ENCODE measurements at regions not wholly inside any gene's neighbourhood (a gene's known extent, or its start where the extent isn't known, plus 50 kb on each side); places are given as distances from the start of the nearest gene placed in this dataset.

DNA sequence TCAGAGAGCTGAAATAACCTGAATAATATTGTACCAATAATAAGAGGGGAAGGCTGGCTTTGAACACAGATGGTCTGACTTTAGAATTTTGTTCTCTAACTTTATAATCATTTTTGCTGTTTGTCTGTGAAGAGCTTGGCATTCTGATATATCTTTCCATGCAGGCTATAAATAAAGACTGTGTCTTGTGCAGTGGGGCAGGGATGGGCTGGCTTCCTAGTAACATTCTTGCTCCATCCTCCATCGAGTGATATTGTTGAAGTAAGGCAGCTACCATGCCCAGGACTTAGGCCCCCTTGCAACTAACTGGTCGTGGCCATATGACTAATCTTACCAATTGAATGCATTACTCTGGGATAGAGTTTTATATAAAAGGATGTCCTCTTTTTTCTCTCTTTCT is 234.7 kb upstream of the IRX3 start:
- no peak for DNase-seq (ENCODE audit: low read depth in 1 of 2, low spot score in 1 of 2)
- no peak for TF ChIP-seq JUND (IDR thresholded peaks at IDR 0.05; ENCODE audit: low read depth)
- in situ Hi-C loops (cut with HindIII; ENCODE audit: low pct_unique_long_range_greater_than_20kb, low sequenced_read_pairs): no loop called here

DNA sequence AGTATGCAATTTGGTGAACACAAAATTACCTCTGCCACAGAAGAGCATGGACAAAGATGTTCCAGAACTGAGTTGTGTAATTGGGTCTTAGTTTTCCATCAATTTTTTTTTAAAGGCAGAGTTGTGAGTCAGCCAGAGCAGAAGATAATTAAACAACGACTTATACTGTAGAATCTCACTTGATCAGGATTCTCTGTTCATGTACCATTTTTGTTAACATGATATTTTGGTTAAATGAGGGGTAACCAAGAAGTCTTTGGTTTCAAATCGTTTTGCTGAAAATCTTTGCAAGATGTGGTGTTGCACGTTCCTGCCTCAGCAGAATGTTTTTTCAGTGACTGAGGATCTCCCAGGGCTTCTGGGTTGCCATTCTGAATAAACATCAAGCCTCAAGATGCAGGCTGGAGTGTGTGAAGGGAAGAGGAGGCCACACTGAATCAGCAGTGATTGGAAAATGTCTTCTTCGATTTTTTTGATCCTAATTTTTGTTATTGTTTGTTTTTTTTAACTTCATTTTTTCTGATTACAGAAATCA is 232.6 kb upstream of the IRX3 start:
- in situ Hi-C loops (cut with HindIII; ENCODE audit: low pct_unique_long_range_greater_than_20kb, low sequenced_read_pairs): no loop called here
- no peak for DNase-seq (ENCODE audit: low read depth in 1 of 2, low spot score in 1 of 2)
- no peak for TF ChIP-seq JUND (IDR thresholded peaks at IDR 0.05; ENCODE audit: low read depth)

DNA sequence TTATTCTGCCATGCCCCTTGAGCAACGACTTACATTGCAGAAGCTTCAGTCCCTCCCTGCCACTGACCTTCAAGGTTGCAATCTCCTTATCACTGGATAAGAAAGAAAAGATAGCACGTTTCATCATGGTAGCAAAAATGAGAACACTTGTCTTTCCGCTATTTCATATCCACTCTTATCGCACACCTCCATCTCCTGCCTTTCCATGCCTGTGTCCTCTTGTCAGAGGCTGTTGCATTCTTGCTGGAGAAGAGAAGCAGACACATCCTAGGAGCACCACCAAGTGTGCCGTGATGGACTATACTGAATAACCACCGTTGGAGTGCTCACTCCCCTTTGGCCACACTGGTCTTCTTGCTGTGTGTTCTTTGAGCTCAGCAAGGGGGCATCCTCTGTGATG is 230.6 kb upstream of the IRX3 start:
- no peak for TF ChIP-seq JUND (IDR thresholded peaks at IDR 0.05; ENCODE audit: low read depth)

DNA sequence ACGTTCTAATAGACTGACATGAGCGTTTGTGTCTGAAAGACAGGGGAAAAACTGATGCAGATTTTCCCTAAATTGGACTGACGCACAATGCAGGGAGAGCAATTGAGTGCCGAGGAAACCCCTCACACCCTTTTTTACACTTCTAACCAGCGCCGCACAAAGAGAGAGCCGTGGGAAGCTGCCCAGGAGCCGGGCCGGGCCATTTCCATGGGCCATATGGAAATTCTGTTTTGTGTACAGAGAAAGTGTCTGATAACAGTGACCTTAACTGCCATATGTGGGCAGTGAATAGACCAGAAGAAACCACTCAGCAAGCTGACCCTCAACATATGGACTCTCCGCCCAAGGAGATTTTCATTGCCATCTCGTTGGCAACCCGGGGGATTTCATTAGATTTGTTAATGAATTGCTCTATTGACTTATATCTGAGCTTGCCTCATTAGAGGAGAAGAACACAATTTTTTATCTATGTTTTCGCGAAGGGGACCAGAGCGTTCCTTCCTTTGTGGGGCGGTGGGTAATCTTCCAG is 225.9 kb upstream of the IRX3 start:
- in situ Hi-C loops (cut with HindIII; ENCODE audit: low pct_unique_long_range_greater_than_20kb, low sequenced_read_pairs): no loop called here
- TF ChIP-seq JUND (IDR thresholded peaks at IDR 0.05; ENCODE audit: low read depth): no peak
- no peak for DNase-seq (ENCODE audit: low read depth in 1 of 2, low spot score in 1 of 2)

More for the DNA sequence above, 230.6 kb upstream of the IRX3 start:
- in situ Hi-C loops (cut with HindIII; ENCODE audit: low pct_unique_long_range_greater_than_20kb, low sequenced_read_pairs): no loop called here
- no peak for DNase-seq (ENCODE audit: low read depth in 1 of 2, low spot score in 1 of 2)

DNA sequence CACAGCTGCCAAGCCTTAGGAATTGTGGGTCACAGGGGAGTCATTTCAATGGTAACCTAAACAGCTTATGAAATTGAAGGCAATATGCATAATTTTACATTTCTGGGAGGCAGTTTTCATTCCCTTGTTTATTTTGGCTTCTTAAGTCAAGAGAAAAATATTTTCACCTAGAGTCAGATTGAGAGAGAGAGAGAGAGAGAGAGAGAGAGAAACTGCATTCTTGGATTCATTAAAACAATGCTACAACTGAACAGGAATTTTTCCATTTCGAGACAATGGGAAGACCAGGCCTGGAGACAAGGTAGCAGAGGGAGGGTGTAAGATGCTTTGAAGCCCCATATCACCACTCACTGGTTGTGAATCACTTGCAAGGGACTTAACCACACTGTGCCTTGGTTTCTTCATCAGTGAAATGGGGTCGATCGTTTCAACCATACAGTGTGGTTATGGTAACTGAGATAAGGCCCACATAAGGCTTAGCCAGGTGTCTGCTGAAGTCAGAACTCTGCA is 224.7 kb upstream of the IRX3 start:
- peak in 1 of 2 experiments; percentile 30 for DNase-seq (ENCODE audit: low read depth in 1 of 2, low spot score in 1 of 2)
- no peak for TF ChIP-seq JUND (IDR thresholded peaks at IDR 0.05; ENCODE audit: low read depth)
- in situ Hi-C loops (cut with HindIII; ENCODE audit: low pct_unique_long_range_greater_than_20kb, low sequenced_read_pairs): no loop called here

DNA sequence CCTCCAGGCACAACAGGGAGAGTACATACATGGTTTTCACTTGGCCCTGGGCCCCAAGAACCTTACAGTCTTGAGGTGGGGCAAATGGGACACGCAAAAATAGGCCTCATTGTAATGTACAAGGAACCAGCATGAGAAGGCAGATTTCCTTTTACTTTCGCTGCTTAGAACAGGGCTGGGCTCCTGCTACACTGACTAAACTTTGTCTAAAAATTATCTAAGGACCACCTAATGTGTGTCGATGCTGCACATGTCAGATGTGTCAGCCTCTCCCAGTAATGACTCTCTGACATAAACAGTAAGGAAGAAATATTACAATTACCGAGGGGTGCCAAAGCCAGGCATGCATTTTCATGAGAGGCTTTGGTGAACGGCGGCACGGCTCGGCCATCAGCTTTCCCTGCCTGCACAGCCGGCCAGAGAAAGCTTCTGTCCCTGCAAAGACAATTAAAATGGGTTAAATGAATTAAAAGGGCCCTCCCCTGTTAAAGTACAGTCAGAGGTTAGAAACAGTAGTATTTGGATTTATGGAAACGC is 224.2 kb upstream of the IRX3 start:
- DNase-seq (ENCODE audit: low read depth in 1 of 2, low spot score in 1 of 2): no peak
- in situ Hi-C loops (cut with HindIII; ENCODE audit: low pct_unique_long_range_greater_than_20kb, low sequenced_read_pairs): no loop called here
- no peak for TF ChIP-seq JUND (IDR thresholded peaks at IDR 0.05; ENCODE audit: low read depth)

DNA sequence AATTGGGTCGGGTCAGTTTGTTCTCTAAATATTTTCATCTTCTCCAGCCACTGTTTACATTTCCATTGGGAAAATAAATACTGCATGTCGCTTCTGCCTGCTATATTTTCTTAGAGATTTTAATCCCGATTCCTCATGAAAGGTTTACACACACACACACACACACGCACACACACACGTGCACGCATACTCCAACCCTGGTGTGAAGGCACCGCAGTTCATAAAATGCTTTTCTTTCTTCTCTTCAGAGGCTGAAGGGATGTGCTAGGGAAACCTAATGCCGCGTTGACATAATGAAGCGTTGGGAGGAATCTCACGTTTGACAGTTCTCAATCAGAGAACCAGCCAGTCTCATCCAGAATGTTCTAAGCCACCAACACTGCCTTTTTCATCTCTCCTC is 222.9 kb upstream of the IRX3 start:
- TF ChIP-seq JUND (IDR thresholded peaks at IDR 0.05; ENCODE audit: low read depth): no peak
- in situ Hi-C loops (cut with HindIII; ENCODE audit: low pct_unique_long_range_greater_than_20kb, low sequenced_read_pairs): no loop called here
- peak in 1 of 2 experiments; percentile 62 for DNase-seq (ENCODE audit: low read depth in 1 of 2, low spot score in 1 of 2)

DNA sequence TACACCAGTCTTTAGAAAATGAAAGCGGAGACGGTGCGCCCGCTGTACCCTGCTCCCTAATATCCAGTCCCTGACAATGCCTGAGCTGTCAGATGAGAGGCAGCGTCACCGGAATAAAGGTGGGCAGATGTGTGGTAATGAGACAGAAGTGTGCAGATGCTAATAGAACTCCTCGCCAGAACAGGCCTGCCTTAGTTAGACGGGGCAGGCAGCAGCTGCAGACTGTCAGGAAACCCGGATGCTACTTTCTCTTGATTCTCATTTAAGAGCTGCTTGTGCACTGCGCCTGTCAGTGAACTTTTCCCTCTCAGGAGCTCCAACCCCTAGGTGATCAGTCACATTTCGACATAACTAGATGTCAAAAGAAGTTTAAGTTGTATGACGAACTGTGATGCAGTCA is 221.8 kb upstream of the IRX3 start:
- no peak for TF ChIP-seq JUND (IDR thresholded peaks at IDR 0.05; ENCODE audit: low read depth)
- in situ Hi-C loops (cut with HindIII; ENCODE audit: low pct_unique_long_range_greater_than_20kb, low sequenced_read_pairs): no loop called here

DNA sequence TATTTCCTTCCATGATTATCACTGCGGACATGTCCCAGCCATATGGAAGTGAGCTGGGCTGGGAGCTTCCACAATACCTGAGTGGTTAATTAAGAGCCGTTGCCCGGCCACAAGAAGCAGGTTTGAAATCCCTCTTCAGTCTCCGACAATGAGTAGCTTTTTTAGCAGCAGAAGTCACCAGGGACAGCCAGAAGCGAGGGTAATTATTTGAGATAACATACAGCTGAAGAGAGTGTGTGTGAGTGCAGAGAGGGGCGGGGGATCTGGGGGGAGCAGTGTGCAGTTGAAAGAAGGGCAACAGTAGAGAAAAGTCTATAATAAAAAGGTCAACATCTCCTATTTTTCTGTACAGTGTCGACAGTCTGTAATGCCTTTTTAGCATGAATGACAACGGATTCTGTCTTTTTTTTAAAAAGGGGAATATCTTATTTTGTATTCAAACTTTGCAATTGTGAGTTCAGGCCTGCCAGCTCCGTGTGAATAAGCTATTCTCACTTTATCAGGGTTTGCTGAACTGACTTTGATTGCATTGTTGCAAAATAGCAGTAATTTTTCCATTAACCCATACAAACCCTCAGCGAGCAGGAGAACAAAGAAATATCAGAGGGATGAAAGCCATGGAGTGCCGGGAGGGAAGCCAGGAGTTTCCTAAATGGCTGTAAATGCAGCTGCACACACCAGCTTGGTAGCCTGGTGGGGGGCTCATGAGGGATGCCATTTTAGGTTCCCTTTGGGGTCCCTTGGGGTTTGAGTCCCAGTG is 220.3 kb upstream of the IRX3 start:
- no peak for DNase-seq (ENCODE audit: low read depth in 1 of 2, low spot score in 1 of 2)
- TF ChIP-seq JUND (IDR thresholded peaks at IDR 0.05; ENCODE audit: low read depth): no peak
- in situ Hi-C loops (cut with HindIII; ENCODE audit: low pct_unique_long_range_greater_than_20kb, low sequenced_read_pairs): no loop called here

More for the DNA sequence above, 221.8 kb upstream of the IRX3 start:
- DNase-seq (ENCODE audit: low read depth in 1 of 2, low spot score in 1 of 2): no peak

DNA sequence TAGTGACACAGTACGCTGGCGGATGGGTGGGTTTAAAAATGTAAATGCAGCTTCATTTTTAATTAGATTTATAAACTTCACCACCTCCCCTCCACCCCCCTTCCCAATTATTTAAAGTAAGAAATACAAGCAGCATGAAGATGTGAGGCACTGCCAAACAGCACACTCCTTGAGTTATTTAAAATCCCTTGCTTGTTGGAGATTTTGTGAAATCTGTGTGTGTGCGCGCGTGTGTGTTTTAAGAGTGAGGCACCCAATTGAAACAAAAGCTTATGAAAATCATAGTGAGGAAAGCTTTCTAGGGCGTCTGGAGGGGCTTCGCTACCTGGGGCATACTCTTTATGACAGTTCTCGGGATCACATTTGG is 219.6 kb upstream of the IRX3 start:
- DNase-seq (ENCODE audit: low read depth in 1 of 2, low spot score in 1 of 2): no peak
- in situ Hi-C loops (cut with HindIII; ENCODE audit: low pct_unique_long_range_greater_than_20kb, low sequenced_read_pairs): no loop called here
- TF ChIP-seq JUND (IDR thresholded peaks at IDR 0.05; ENCODE audit: low read depth): no peak

DNA sequence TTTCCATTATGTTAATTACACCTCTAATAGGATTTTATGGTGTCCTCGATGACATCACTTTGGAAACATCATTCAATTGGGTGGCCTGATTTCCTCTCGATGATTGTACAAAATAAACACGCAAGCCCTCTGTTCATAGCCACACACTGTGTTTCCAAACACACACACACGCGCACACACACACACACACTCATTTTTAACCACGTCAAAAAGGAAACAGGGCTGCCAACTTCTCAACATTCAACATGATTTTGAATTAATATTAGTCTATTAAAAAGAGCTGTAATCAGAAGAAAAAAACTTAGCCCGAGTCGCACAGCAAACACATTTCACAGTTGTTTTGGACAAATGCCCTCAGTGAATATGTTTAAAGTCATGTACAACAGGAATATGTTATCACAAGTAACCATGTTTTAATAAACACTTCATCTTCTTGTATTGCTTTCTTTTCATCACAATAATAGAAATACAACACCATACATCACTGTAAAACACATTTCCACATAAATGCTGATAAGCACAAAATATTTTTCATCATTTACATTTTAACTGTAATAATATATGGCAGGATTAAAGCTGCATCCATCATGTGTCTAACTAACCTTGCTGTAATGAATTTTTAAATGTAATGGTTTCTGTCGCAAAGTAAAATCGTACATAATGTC is 219.1 kb upstream of the IRX3 start:
- no peak for DNase-seq (ENCODE audit: low read depth in 1 of 2, low spot score in 1 of 2)
- in situ Hi-C loops (cut with HindIII; ENCODE audit: low pct_unique_long_range_greater_than_20kb, low sequenced_read_pairs): no loop called here

DNA sequence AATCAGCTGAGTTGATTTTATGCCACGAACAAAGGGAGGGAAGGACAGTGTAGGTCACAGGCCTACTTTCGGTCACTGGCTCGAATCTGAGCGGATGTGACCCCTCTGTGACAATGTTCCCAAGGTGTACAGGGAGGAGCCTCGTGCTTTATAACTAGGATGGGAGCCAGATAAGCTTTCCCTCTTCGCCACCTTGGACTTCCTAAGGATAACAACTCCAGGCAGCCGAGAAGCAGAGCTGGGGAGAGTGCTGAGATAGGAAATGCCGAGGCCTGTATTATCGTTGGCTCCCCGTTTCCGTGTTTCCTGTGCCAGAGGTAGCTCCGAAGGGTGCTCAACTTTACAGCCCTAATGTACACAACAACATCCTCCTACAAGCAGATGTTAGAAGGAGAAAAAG is 217.8 kb upstream of the IRX3 start:
- in situ Hi-C loops (cut with HindIII; ENCODE audit: low pct_unique_long_range_greater_than_20kb, low sequenced_read_pairs): no loop called here
- no peak for DNase-seq (ENCODE audit: low read depth in 1 of 2, low spot score in 1 of 2)
- no peak for TF ChIP-seq JUND (IDR thresholded peaks at IDR 0.05; ENCODE audit: low read depth)

More for the DNA sequence above, 219.1 kb upstream of the IRX3 start:
- no peak for TF ChIP-seq JUND (IDR thresholded peaks at IDR 0.05; ENCODE audit: low read depth)

DNA sequence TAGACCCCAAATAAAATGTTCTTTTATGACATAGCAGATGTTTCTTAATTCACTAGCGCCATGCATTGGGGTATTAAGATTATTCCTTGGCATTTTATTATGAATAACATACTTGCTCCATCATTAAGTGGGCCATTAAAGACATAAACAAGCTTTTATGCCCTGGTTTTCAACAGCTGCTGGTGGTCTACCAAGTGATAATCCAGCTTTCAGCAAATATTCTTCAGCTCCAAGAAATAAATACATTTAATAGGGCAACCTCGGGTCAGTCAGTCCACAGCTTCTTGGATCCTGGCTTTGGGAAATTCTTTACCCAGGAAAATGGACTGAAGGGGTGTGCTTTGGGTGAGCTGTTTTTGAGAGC is 217.3 kb upstream of the IRX3 start:
- in situ Hi-C loops (cut with HindIII; ENCODE audit: low pct_unique_long_range_greater_than_20kb, low sequenced_read_pairs): no loop called here
- no peak for TF ChIP-seq JUND (IDR thresholded peaks at IDR 0.05; ENCODE audit: low read depth)
- no peak for DNase-seq (ENCODE audit: low read depth in 1 of 2, low spot score in 1 of 2)

Data from T47D (cell line).